ENCODE measurements at regions not wholly inside any gene's neighbourhood (a gene's known extent, or its start where the extent isn't known, plus 50 kb on each side); places are given as distances from the start of the nearest gene placed in this dataset.

GRCh38 chr10:78411716-78412115 lies 378.1 kb downstream of the RPS24 start:
- no peak overlapping the region for H3K27ac ChIP-seq
- DNase-seq, result no peak
- H3K36me3 ChIP-seq, result no peaks in the 10 kb centered on the region
- 79 to 93% methylated on average over 2 of the region's 2 CpGs for WGBS, 2 donors
- H3K27me3 ChIP-seq, result no peaks in the 10 kb centered on the region
- no peak overlapping the region for H3K4me3 ChIP-seq (replicated peaks in 1 of 3)
- H3K9me3 ChIP-seq, result no peaks in the 10 kb centered on the region
- intact Hi-C loops (cut with DNase I), result no loop called here
- TF ChIP-seq, protein P1, sequence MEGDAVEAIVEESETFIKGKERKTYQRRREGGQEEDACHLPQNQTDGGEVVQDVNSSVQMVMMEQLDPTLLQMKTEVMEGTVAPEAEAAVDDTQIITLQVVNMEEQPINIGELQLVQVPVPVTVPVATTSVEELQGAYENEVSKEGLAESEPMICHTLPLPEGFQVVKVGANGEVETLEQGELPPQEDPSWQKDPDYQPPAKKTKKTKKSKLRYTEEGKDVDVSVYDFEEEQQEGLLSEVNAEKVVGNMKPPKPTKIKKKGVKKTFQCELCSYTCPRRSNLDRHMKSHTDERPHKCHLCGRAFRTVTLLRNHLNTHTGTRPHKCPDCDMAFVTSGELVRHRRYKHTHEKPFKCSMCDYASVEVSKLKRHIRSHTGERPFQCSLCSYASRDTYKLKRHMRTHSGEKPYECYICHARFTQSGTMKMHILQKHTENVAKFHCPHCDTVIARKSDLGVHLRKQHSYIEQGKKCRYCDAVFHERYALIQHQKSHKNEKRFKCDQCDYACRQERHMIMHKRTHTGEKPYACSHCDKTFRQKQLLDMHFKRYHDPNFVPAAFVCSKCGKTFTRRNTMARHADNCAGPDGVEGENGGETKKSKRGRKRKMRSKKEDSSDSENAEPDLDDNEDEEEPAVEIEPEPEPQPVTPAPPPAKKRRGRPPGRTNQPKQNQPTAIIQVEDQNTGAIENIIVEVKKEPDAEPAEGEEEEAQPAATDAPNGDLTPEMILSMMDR (IDR thresholded peaks at IDR 0.05), result no peak
- no peak for TF ChIP-seq POLR2A (IDR thresholded peaks at IDR 0.05)
- H3K4me1 ChIP-seq, result peaks cover 37 to 63% of the 10 kb centered on the region in 2 donors

- intact Hi-C loops (cut with DNase I), result no loop called here
- Histone ChIP-seq H3K9me3 (no peaks in the 10 kb centered on the region), H3K4me3 (replicated peaks in 1 of 3) (no peak overlapping the region), H3K36me3 (no peaks in the 10 kb centered on the region), H3K4me1 (peaks cover 31 to 59% of the 10 kb centered on the region in 2 donors), H3K27ac (peak overlapping the region in 1 of 3 donors; percentile 52), H3K27me3 (no peaks in the 10 kb centered on the region)
- WGBS, 2 donors, result 87 to 93% methylated on average over 3 to 4 of the region's 4 CpGs
- DNase-seq, result no peak
- no peak for TF ChIP-seq POLR2A (IDR thresholded peaks at IDR 0.05)
- TF ChIP-seq, protein P1 (IDR thresholded peaks at IDR 0.05), result no peak
Measured at GRCh38 chr10:78412605-78413004, 378.9 kb downstream of the RPS24 start.

GRCh38 chr10:78413076-78414055 lies 379.7 kb downstream of the RPS24 start:
- intact Hi-C loops (cut with DNase I), result no loop called here
- Histone ChIP-seq H3K27me3 (no peaks in the 10 kb centered on the region), H3K4me1 (peaks cover 28 to 52% of the 10 kb centered on the region in 2 donors), H3K36me3 (no peaks in the 10 kb centered on the region), H3K9me3 (no peaks in the 10 kb centered on the region), H3K27ac (peak overlapping the region in 1 of 3 donors; percentile 52), H3K4me3 (replicated peaks in 1 of 3) (no peak overlapping the region)
- DNase-seq, result peak in 1 of 2 donors; percentile 22
- whole genome bisulfite sequencing, 2 donors, result 61 to 71% methylated on average over 12 of the region's 12 CpGs
- no peak for TF ChIP-seq POLR2A (IDR thresholded peaks at IDR 0.05)
- TF ChIP-seq, protein P1 (IDR thresholded peaks at IDR 0.05), result no peak

DNA sequence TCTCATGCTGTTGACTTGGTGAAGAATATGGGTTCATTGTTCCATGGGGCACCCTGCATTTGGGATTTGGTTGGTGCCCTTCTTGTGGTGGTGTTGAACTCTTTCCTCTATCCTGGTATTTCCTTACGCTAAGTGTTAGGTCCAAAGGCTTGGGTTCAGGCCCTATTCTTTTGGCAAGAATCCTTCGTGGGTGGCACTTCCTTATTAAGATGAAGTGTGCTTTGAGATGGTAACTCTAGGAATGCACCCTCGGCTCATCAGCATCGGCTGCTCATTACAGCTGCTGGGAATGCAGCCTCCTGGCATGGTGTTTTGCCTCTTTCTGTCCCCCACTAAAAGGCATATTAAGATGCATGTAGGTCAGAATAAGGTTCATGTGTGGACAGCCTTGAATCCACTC lies 380.7 kb downstream of the RPS24 start:
- TF ChIP-seq POLR2A (IDR thresholded peaks at IDR 0.05), result no peak
- TF ChIP-seq, protein P1 (IDR thresholded peaks at IDR 0.05), result no peak
- H3K36me3 ChIP-seq, result no peaks in the 10 kb centered on the region
- H3K27ac ChIP-seq, result no peak overlapping the region
- DNase-seq, result no peak
- WGBS, 2 donors, result 76 to 94% methylated on average over 4 of the region's 4 CpGs
- no peaks in the 10 kb centered on the region for H3K9me3 ChIP-seq
- no peaks in the 10 kb centered on the region for H3K27me3 ChIP-seq
- peaks cover 18 to 42% of the 10 kb centered on the region in 2 donors for H3K4me1 ChIP-seq
- intact Hi-C loops (cut with DNase I), result no loop called here
- H3K4me3 ChIP-seq (replicated peaks in 1 of 3), result no peak overlapping the region

GRCh38 chr10:78415111-78415510 lies 381.4 kb downstream of the RPS24 start:
- Histone ChIP-seq H3K9me3 (no peaks in the 10 kb centered on the region), H3K4me1 (peaks cover 15 to 38% of the 10 kb centered on the region in 2 donors), H3K27ac (no peak overlapping the region), H3K4me3 (replicated peaks in 1 of 3) (no peak overlapping the region), H3K27me3 (no peaks in the 10 kb centered on the region), H3K36me3 (no peaks in the 10 kb centered on the region)
- intact Hi-C loops (cut with DNase I), result no loop called here
- no peak for DNase-seq
- TF ChIP-seq POLR2A (IDR thresholded peaks at IDR 0.05), result no peak
- TF ChIP-seq, protein P1 (IDR thresholded peaks at IDR 0.05), result no peak
- WGBS, 2 donors, result 41 to 50% methylated on average over 1 of the region's 1 CpG

All from thyroid gland (tissue), 4 donors.